Lower leg skin (tissue), 3 donors: ENCODE measurements at regions not wholly inside any gene's neighbourhood (a gene's known extent, or its start where the extent isn't known, plus 50 kb on each side); places are given as distances from the start of the nearest gene placed in this dataset.

Experiments used
- CTCF ChIP-seq, 3 donors: fragments of 450-650 bp; IDR thresholded peaks; one replicate each; pipeline ENCODE4 v1.5.1; 2016; ENCODE audit warnings: antibody characterized with exemption in 3 of 3, mild to moderate bottlenecking in 3 of 3, moderate library complexity in 2 of 3
- POLR2A ChIP-seq, 2 donors: fragments of 450-650 bp; IDR thresholded peaks; one replicate each; pipeline ENCODE4 v1.6.1; 2016 to 2017; ENCODE audit warnings: antibody characterized with exemption in 2 of 2, mild to moderate bottlenecking in 1 of 2, moderate library complexity in 1 of 2

- TF ChIP-seq CTCF (IDR thresholded peaks at IDR 0.05), result no peak
- TF ChIP-seq POLR2A (IDR thresholded peaks at IDR 0.05), result no peak
Measured at GRCh38 chr19:27647423-27647822, 1565.5 kb downstream of the UQCRFS1 start.
